HFFc6 (cell line): ENCODE measurements at regions not wholly inside any gene's neighbourhood (a gene's known extent, or its start where the extent isn't known, plus 50 kb on each side); places are given as distances from the start of the nearest gene placed in this dataset.
"Not testable (repeated sequence)": the region's sequence is repeated elsewhere in the genome, so short reads cannot be mapped to it uniquely, and the experiment has no call there.

Experiments used
- DNase-seq: peaks from one replicate; pipeline ENCODE4 v3.0.0-alpha.2; 2018
- H3K27ac Mint-ChIP-seq: 2 replicates; pipeline ENCODE4 v1.8.0; 2020; ENCODE audit warnings: mild to moderate bottlenecking, mixed read lengths
- H3K27me3 Mint-ChIP-seq: 2 replicates; pipeline ENCODE4 v1.8.0; 2021; ENCODE audit warnings: mild to moderate bottlenecking, moderate library complexity, mixed read lengths; ENCODE audit not compliant: insufficient read depth
- H3K36me3 Mint-ChIP-seq: 2 replicates; pipeline ENCODE4 v1.8.0; 2021; ENCODE audit warnings: low read depth, mixed read lengths
- H3K4me1 Mint-ChIP-seq: 2 replicates; pipeline ENCODE4 v1.8.0; 2020; ENCODE audit warnings: low read depth, mixed read lengths
- H3K4me3 Mint-ChIP-seq: 2 replicates; pipeline ENCODE4 v1.8.0; 2020; ENCODE audit warnings: mild to moderate bottlenecking, moderate library complexity, mixed read lengths
- H3K9me3 Mint-ChIP-seq: 2 replicates; pipeline ENCODE4 v1.8.0; 2020; ENCODE audit warnings: mild to moderate bottlenecking, mixed read lengths
- CTCF ChIP-seq: fragments of 200-600 bp; sonication (generic); IDR thresholded peaks from 2 replicates; pipeline ENCODE4 v1.5.0; 2021; ENCODE audit warnings: antibody characterized with exemption, mild to moderate bottlenecking

- peaks cover 17% of the 10 kb centered on the region for H3K4me1 Mint-ChIP-seq
- H3K4me3 Mint-ChIP-seq, result no peak overlapping the region
- TF ChIP-seq CTCF, result no peak
- peaks cover 4% of the 10 kb centered on the region; the same call in 1 of the 2 replicates for H3K36me3 Mint-ChIP-seq
- H3K27ac Mint-ChIP-seq, result no peak overlapping the region; the same call in 1 of the 2 replicates
- peak; percentile 61 for DNase-seq
- H3K9me3 Mint-ChIP-seq, result no peaks in the 10 kb centered on the region
- peaks cover 2% of the 10 kb centered on the region; the same call in 1 of the 2 replicates for H3K27me3 Mint-ChIP-seq
Measured at GRCh38 chr10:33015761-33016547, 57.9 kb upstream of the ITGB1 start.

GRCh38 chr10:33013331-33013730 is 55.3 kb upstream of the ITGB1 start:
- peaks cover 43% of the 10 kb centered on the region for H3K4me1 Mint-ChIP-seq
- H3K36me3 Mint-ChIP-seq, result not testable (repeated sequence)

GRCh38 chr10:33012306-33012705 is 54.3 kb upstream of the ITGB1 start:
- H3K4me3 Mint-ChIP-seq, result no peak overlapping the region
- H3K4me1 Mint-ChIP-seq, result peaks cover 44% of the 10 kb centered on the region
- no peaks in the 10 kb centered on the region for H3K9me3 Mint-ChIP-seq
- no peak for TF ChIP-seq CTCF
- no peak overlapping the region for H3K27ac Mint-ChIP-seq
- no peak for DNase-seq
- no peaks in the 10 kb centered on the region; the same call in 1 of the 2 replicates for H3K27me3 Mint-ChIP-seq
- H3K36me3 Mint-ChIP-seq, result no peaks in the 10 kb centered on the region

More at GRCh38 chr10:33013331-33013730, 55.3 kb upstream of the ITGB1 start:
- not testable (repeated sequence) for H3K27ac Mint-ChIP-seq, H3K9me3 Mint-ChIP-seq, H3K4me3 Mint-ChIP-seq, H3K27me3 Mint-ChIP-seq, DNase-seq

GRCh38 chr10:33010132-33011037 is 52.4 kb upstream of the ITGB1 start:
- H3K4me1 Mint-ChIP-seq, result peaks cover 54% of the 10 kb centered on the region
- no peaks in the 10 kb centered on the region for H3K27me3 Mint-ChIP-seq
- peak overlapping the region; percentile 79 for H3K4me3 Mint-ChIP-seq
- no peaks in the 10 kb centered on the region for H3K36me3 Mint-ChIP-seq
- peak; percentile 83 for TF ChIP-seq CTCF
- DNase-seq, result peak; percentile 89
- H3K9me3 Mint-ChIP-seq, result no peaks in the 10 kb centered on the region
- peak overlapping the region; percentile 85 for H3K27ac Mint-ChIP-seq

- Mint-ChIP-seq H3K36me3 (no peaks in the 10 kb centered on the region), H3K9me3 (no peaks in the 10 kb centered on the region), H3K4me3 (peak overlapping the region; percentile 79), H3K27ac (peak overlapping the region; percentile 85), H3K27me3 (no peaks in the 10 kb centered on the region), H3K4me1 (peaks cover 60% of the 10 kb centered on the region)
- DNase-seq, result no peak
- no peak for TF ChIP-seq CTCF
Measured at GRCh38 chr10:33009244-33010131, 51.5 kb upstream of the ITGB1 start.
